Smooth muscle cell (in vitro differentiated cells): ENCODE measurements at regions not wholly inside any gene's neighbourhood (a gene's known extent, or its start where the extent isn't known, plus 50 kb on each side); places are given as distances from the start of the nearest gene placed in this dataset.

ENCODE experiments used
- DNase-seq: peaks from one replicate; lab custom pipeline; 2025; ENCODE audit not compliant: unreplicated experiment; lab: John Stamatoyannopoulos, UW
- H2AFZ ChIP-seq: fragments of 200-600 bp; sonication (generic); 2 replicates; pipeline ENCODE4 v1.6.0; 2016; ENCODE audit warnings: antibody characterized with exemption, low read depth, mild to moderate bottlenecking
- H3F3A ChIP-seq: fragments of 200-600 bp; sonication (generic); 2 replicates; pipeline ENCODE4 v1.6.0; 2017; ENCODE audit warnings: antibody characterized with exemption, low read depth
- H3K27ac ChIP-seq: fragments of 200-600 bp; sonication (generic); 2 replicates; pipeline ENCODE4 v1.5.1; 2016; ENCODE audit warnings: low read depth, mild to moderate bottlenecking
- H3K27me3 ChIP-seq: fragments of 200-600 bp; sonication (generic); 2 replicates; pipeline ENCODE4 v1.6.1; 2016; ENCODE audit warnings: low read depth, mild to moderate bottlenecking
- H3K36me3 ChIP-seq: fragments of 200-600 bp; sonication (generic); 2 replicates; pipeline ENCODE4 v1.5.1; 2016; ENCODE audit warnings: low read depth
- H3K4me1 ChIP-seq: fragments of 200-600 bp; sonication (generic); 2 replicates; pipeline ENCODE4 v1.5.1; 2016; ENCODE audit warnings: low read depth
- H3K4me2 ChIP-seq: fragments of 200-600 bp; sonication (generic); 2 replicates; pipeline ENCODE4 v1.6.0; 2016; ENCODE audit warnings: mild to moderate bottlenecking
- H3K4me3 ChIP-seq: fragments of 200-600 bp; sonication (generic); 2 replicates; pipeline ENCODE4 v1.5.1; 2016; ENCODE audit warnings: mild to moderate bottlenecking
- H3K79me2 ChIP-seq: fragments of 200-600 bp; sonication (generic); 2 replicates; pipeline ENCODE4 v1.6.0; 2016; ENCODE audit warnings: low read depth, mild to moderate bottlenecking
- H3K9ac ChIP-seq: fragments of 200-600 bp; sonication (generic); 2 replicates; pipeline ENCODE4 v1.6.0; 2016; ENCODE audit warnings: low read depth
- H3K9me3 ChIP-seq: fragments of 200-600 bp; sonication (generic); replicated peaks from 2 replicates; pipeline ENCODE4 v1.5.1; 2016; ENCODE audit warnings: low read depth
- H4K20me1 ChIP-seq: fragments of 200-600 bp; sonication (generic); 2 replicates; pipeline ENCODE4 v1.6.0; 2016; ENCODE audit warnings: low read depth
- WGBS: methylation state at CpG from one replicate; pipeline ENCODE4 v1.1.7; 2016; ENCODE audit warnings: low lambda C conversion rate; 5-methylcytosine and 5-hydroxymethylcytosine counted together
- TF ChIP-seq, protein P1 (sequence below): fragments of 200-600 bp; sonication (generic); IDR thresholded peaks from 2 replicates; pipeline ENCODE4 v1.5.1; 2017; ENCODE audit warnings: borderline replicate concordance, mild to moderate bottlenecking, antibody characterized with exemption; ENCODE audit not compliant: insufficient read depth, poor library complexity, severe bottlenecking

DNA sequence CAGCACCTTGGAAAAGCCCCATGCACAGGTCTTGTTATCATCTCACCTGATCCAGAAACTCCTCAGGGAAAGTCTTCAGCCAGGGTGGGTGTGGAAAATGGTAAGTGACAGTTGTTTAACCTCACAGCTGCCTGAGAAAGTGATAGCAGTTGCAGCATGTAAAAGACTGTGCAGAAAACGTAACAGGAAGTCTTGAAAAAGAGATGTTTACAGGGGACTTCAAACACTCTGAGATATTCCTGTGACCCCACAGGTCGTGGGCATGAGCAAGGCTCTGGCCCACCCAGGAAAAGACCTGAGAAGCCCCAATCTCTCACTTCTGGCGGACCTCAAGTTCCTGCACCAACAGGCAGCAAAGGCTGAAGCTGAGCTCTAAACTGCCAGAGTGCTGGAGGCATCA, 826.9 kb downstream of the UQCRFS1 start:
- Histone ChIP-seq H4K20me1 (no peaks in the 10 kb centered on the region), H3K27me3 (no peaks in the 10 kb centered on the region), H3K36me3 (no peaks in the 10 kb centered on the region), H3K4me2 (no peak overlapping the region), H3K4me1 (no peaks in the 10 kb centered on the region), H2AFZ (no peak overlapping the region), H3F3A (no peaks in the 10 kb centered on the region), H3K9me3 (no peaks in the 10 kb centered on the region), H3K4me3 (no peak overlapping the region), H3K9ac (no peak overlapping the region), H3K27ac (no peak overlapping the region), H3K79me2 (no peaks in the 10 kb centered on the region)
- 64% methylated on average over 3 of the region's 3 CpGs for WGBS
- TF ChIP-seq, protein P1, sequence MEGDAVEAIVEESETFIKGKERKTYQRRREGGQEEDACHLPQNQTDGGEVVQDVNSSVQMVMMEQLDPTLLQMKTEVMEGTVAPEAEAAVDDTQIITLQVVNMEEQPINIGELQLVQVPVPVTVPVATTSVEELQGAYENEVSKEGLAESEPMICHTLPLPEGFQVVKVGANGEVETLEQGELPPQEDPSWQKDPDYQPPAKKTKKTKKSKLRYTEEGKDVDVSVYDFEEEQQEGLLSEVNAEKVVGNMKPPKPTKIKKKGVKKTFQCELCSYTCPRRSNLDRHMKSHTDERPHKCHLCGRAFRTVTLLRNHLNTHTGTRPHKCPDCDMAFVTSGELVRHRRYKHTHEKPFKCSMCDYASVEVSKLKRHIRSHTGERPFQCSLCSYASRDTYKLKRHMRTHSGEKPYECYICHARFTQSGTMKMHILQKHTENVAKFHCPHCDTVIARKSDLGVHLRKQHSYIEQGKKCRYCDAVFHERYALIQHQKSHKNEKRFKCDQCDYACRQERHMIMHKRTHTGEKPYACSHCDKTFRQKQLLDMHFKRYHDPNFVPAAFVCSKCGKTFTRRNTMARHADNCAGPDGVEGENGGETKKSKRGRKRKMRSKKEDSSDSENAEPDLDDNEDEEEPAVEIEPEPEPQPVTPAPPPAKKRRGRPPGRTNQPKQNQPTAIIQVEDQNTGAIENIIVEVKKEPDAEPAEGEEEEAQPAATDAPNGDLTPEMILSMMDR = no peak
- no peak for DNase-seq

DNA sequence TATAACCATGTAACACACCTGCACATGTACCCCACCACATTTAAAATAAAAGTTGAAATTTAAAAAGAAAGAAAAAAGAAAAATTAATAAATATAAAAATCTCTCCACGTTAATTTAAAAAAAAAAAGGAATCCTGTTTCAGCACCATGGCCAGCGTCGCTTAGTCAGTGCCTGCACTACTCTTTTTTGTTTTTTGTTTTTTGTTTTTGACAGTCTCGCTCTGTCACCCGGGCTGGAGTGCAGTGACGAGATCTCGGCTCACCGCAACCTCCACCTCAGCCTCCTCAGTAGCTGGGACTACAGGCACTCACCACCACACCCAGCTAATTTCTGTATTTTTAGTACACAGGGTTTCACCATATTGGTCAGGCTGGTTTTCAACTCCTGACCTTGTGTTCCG, 835.9 kb downstream of the UQCRFS1 start:
- no peaks in the 10 kb centered on the region for H4K20me1 ChIP-seq
- no peak overlapping the region for H3K4me2 ChIP-seq
- H3K9me3 ChIP-seq = no peaks in the 10 kb centered on the region
- WGBS = 44% methylated on average over 9 of the region's 9 CpGs
- H3K79me2 ChIP-seq = no peaks in the 10 kb centered on the region
- no peak for DNase-seq
- no peak overlapping the region for H3K9ac ChIP-seq
- no peaks in the 10 kb centered on the region for H3K36me3 ChIP-seq
- no peak overlapping the region for H3K4me3 ChIP-seq
- H3F3A ChIP-seq = no peaks in the 10 kb centered on the region
- no peaks in the 10 kb centered on the region for H3K27me3 ChIP-seq
- H2AFZ ChIP-seq = no peak overlapping the region
- TF ChIP-seq, protein P1 = no peak
- no peaks in the 10 kb centered on the region for H3K4me1 ChIP-seq
- no peak overlapping the region for H3K27ac ChIP-seq

DNA sequence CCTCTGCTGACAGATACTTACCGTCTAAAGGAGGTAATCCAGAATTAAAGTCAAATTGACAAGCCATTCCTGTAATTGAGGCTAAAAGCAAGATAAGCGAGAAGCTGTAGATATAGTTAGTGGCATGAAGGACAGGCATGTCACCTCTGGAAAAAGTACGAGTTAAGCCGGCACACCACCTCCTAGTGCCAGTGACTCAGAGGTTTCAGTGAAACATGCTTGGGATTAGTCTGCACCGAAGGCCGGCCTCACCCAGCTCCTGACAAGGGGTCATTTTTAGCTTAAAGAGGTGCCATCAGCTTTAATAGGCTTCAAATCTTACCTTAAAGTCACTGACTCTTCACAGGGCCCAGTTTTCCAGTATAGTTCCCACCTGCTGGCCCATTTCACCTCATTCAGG, 838.0 kb downstream of the UQCRFS1 start:
- no peaks in the 10 kb centered on the region for H3K36me3 ChIP-seq

More for the DNA sequence above, 838.0 kb downstream of the UQCRFS1 start:
- TF ChIP-seq, protein P1 = no peak
- Histone ChIP-seq H3F3A (no peaks in the 10 kb centered on the region), H3K4me3 (no peak overlapping the region), H4K20me1 (no peaks in the 10 kb centered on the region), H3K4me1 (no peaks in the 10 kb centered on the region), H3K9me3 (no peaks in the 10 kb centered on the region), H3K4me2 (no peak overlapping the region), H3K79me2 (no peaks in the 10 kb centered on the region), H3K27me3 (no peaks in the 10 kb centered on the region), H3K9ac (no peak overlapping the region), H2AFZ (no peak overlapping the region), H3K27ac (no peak overlapping the region)
- DNase-seq = no peak
- 66% methylated on average over 6 of the region's 6 CpGs for WGBS
